Astrocyte (in vitro differentiated cells and primary cell): ENCODE measurements at regions not wholly inside any gene's neighbourhood (a gene's known extent, or its start where the extent isn't known, plus 50 kb on each side); places are given as distances from the start of the nearest gene placed in this dataset.

ENCODE experiments used
- DNase-seq: peaks from one replicate; pipeline ENCODE4 v3.0.0-alpha.2; 2010; ENCODE audit warnings: low read depth
- FAIRE-seq: peaks from 2 replicates; lab custom pipeline; 2011; peaks lifted over from hg19 to GRCh38; lab: Jason Lieb, UNC
- H2AFZ ChIP-seq: 2 replicates; pipeline ENCODE4 v1.6.0; 2012; ENCODE audit warnings: low read depth, low read length, inconsistent platforms
- H3K27ac ChIP-seq: 2 replicates; pipeline ENCODE4 v1.5.1; 2011; ENCODE audit warnings: low read depth, low read length, inconsistent platforms
- H3K27me3 ChIP-seq: 2 replicates; pipeline ENCODE4 v1.6.0; 2011; ENCODE audit warnings: low read length, inconsistent platforms; ENCODE audit not compliant: insufficient read depth
- H3K36me3 ChIP-seq: 2 replicates; pipeline ENCODE4 v1.5.1; 2011; ENCODE audit warnings: low read length, inconsistent platforms; ENCODE audit not compliant: insufficient read depth
- H3K4me1 ChIP-seq: 2 replicates; pipeline ENCODE4 v1.5.1; 2011; ENCODE audit warnings: low read length, inconsistent platforms; ENCODE audit not compliant: insufficient read depth
- H3K4me2 ChIP-seq: 2 replicates; pipeline ENCODE4 v1.6.0; 2012; ENCODE audit warnings: low read length, inconsistent platforms
- H3K4me3 ChIP-seq: 2 replicates; pipeline ENCODE4 v1.5.1; 2011; ENCODE audit warnings: low read depth, mild to moderate bottlenecking, low read length, inconsistent platforms; ENCODE audit not compliant: insufficient read depth
- H3K79me2 ChIP-seq: 2 replicates; pipeline ENCODE4 v1.6.0; 2012; ENCODE audit warnings: mild to moderate bottlenecking, low read length, inconsistent platforms; ENCODE audit not compliant: insufficient read depth
- H3K9ac ChIP-seq: 2 replicates; pipeline ENCODE4 v1.6.0; 2012; ENCODE audit warnings: mild to moderate bottlenecking, low read length, inconsistent platforms
- H3K9me3 ChIP-seq: 2 replicates; pipeline ENCODE4 v1.5.1; 2012; ENCODE audit warnings: low read depth, mild to moderate bottlenecking, low read length, inconsistent platforms; ENCODE audit not compliant: insufficient read depth
- H4K20me1 ChIP-seq: 2 replicates; pipeline ENCODE4 v1.6.0; 2012; ENCODE audit warnings: low read length, inconsistent platforms; ENCODE audit not compliant: insufficient read depth
- H3K27ac Mint-ChIP-seq: one replicate; pipeline ENCODE4 v1.8.0; 2021; ENCODE audit warnings: mild to moderate bottlenecking, mixed read lengths; ENCODE audit not compliant: unreplicated experiment
- H3K27me3 Mint-ChIP-seq: one replicate; pipeline ENCODE4 v1.8.0; 2021; ENCODE audit warnings: low read depth, mixed read lengths; ENCODE audit not compliant: unreplicated experiment
- H3K36me3 Mint-ChIP-seq: one replicate; pipeline ENCODE4 v1.8.0; 2021; ENCODE audit warnings: low read depth, mixed read lengths; ENCODE audit not compliant: unreplicated experiment
- H3K4me1 Mint-ChIP-seq: one replicate; pipeline ENCODE4 v1.8.0; 2021; ENCODE audit warnings: low read depth, mixed read lengths; ENCODE audit not compliant: unreplicated experiment
- H3K4me3 Mint-ChIP-seq: one replicate; pipeline ENCODE4 v1.8.0; 2021; ENCODE audit warnings: mild to moderate bottlenecking, moderate library complexity, mixed read lengths; ENCODE audit not compliant: unreplicated experiment
- H3K9me3 Mint-ChIP-seq: one replicate; pipeline ENCODE4 v1.8.0; 2021; ENCODE audit warnings: mild to moderate bottlenecking, mixed read lengths; ENCODE audit not compliant: unreplicated experiment
- CTCF ChIP-seq: IDR thresholded peaks from 2 replicates; pipeline ENCODE4 v1.5.1; 2011; ENCODE audit warnings: low read depth, mild to moderate bottlenecking, inconsistent platforms, low read length, moderate library complexity; ENCODE audit not compliant: insufficient read depth
- EZH2 ChIP-seq: IDR thresholded peaks from 2 replicates; pipeline ENCODE4 v1.6.1; 2012; ENCODE audit warnings: mild to moderate bottlenecking, low read length, inconsistent platforms; ENCODE audit not compliant: insufficient read depth

GRCh38 chr5:29568028-29568427, 1625.5 kb upstream of the CDH6 start:
- Histone ChIP-seq H3K27me3 (no peaks in the 10 kb centered on the region), H2AFZ (no peak overlapping the region), H3K27ac (no peak overlapping the region), H3K4me2 (no peak overlapping the region), H3K36me3 (no peaks in the 10 kb centered on the region), H3K4me1 (no peaks in the 10 kb centered on the region), H3K79me2 (no peaks in the 10 kb centered on the region), H3K9ac (no peak overlapping the region), H3K9me3 (no peaks in the 10 kb centered on the region), H3K4me3 (no peak overlapping the region), H4K20me1 (no peaks in the 10 kb centered on the region)
- FAIRE-seq (no peak), DNase-seq (no peak)
- Mint-ChIP-seq H3K9me3 (no peaks in the 10 kb centered on the region), H3K27ac (no peak overlapping the region), H3K4me3 (no peak overlapping the region), H3K27me3 (no peaks in the 10 kb centered on the region), H3K4me1 (no peaks in the 10 kb centered on the region), H3K36me3 (no peaks in the 10 kb centered on the region)
- TF ChIP-seq CTCF (no peak), EZH2 (no peak)

- Histone ChIP-seq H3K9me3 (peaks cover 6% of the 10 kb centered on the region), H3K4me1 (no peaks in the 10 kb centered on the region), H3K4me3 (no peak overlapping the region), H3K27me3 (no peaks in the 10 kb centered on the region), H3K79me2 (no peaks in the 10 kb centered on the region), H3K4me2 (no peak overlapping the region), H3K27ac (no peak overlapping the region), H3K9ac (no peak overlapping the region), H4K20me1 (no peaks in the 10 kb centered on the region), H3K36me3 (no peaks in the 10 kb centered on the region), H2AFZ (no peak overlapping the region)
- Mint-ChIP-seq H3K4me1 (no peaks in the 10 kb centered on the region), H3K27me3 (no peaks in the 10 kb centered on the region), H3K27ac (no peak overlapping the region), H3K4me3 (no peak overlapping the region), H3K9me3 (no peaks in the 10 kb centered on the region), H3K36me3 (no peaks in the 10 kb centered on the region)
- DNase-seq (no peak), FAIRE-seq (no peak)
- TF ChIP-seq CTCF (no peak), EZH2 (no peak)
Measured at GRCh38 chr5:29561564-29561963, 1631.9 kb upstream of the CDH6 start.

- H3K79me2 ChIP-seq: no peaks in the 10 kb centered on the region
- TF ChIP-seq EZH2 (no peak), CTCF (no peak)
- H3K9me3 ChIP-seq: no peaks in the 10 kb centered on the region
- Mint-ChIP-seq H3K9me3 (no peaks in the 10 kb centered on the region), H3K27me3 (no peaks in the 10 kb centered on the region), H3K4me1 (no peaks in the 10 kb centered on the region), H3K27ac (no peak overlapping the region), H3K36me3 (no peaks in the 10 kb centered on the region), H3K4me3 (no peak overlapping the region)
- no peak for FAIRE-seq
- H3K27ac ChIP-seq: no peak overlapping the region
- H3K4me3 ChIP-seq: no peak overlapping the region
- H3K9ac ChIP-seq: no peak overlapping the region
- H3K27me3 ChIP-seq: no peaks in the 10 kb centered on the region
- no peak for DNase-seq
- no peaks in the 10 kb centered on the region for H4K20me1 ChIP-seq
- H3K4me2 ChIP-seq: no peak overlapping the region
- no peaks in the 10 kb centered on the region for H3K36me3 ChIP-seq
- no peaks in the 10 kb centered on the region for H3K4me1 ChIP-seq
- no peak overlapping the region for H2AFZ ChIP-seq
Measured at GRCh38 chr5:29550523-29550922, 1643.0 kb upstream of the CDH6 start.
